Fibroblast of skin of right biceps (primary cell): ENCODE measurements at regions not wholly inside any gene's neighbourhood (a gene's known extent, or its start where the extent isn't known, plus 50 kb on each side); places are given as distances from the start of the nearest gene placed in this dataset.

Source experiments
- DNase-seq: peaks from one replicate; pipeline ENCODE4 v3.0.0-alpha.2; 2013

DNA sequence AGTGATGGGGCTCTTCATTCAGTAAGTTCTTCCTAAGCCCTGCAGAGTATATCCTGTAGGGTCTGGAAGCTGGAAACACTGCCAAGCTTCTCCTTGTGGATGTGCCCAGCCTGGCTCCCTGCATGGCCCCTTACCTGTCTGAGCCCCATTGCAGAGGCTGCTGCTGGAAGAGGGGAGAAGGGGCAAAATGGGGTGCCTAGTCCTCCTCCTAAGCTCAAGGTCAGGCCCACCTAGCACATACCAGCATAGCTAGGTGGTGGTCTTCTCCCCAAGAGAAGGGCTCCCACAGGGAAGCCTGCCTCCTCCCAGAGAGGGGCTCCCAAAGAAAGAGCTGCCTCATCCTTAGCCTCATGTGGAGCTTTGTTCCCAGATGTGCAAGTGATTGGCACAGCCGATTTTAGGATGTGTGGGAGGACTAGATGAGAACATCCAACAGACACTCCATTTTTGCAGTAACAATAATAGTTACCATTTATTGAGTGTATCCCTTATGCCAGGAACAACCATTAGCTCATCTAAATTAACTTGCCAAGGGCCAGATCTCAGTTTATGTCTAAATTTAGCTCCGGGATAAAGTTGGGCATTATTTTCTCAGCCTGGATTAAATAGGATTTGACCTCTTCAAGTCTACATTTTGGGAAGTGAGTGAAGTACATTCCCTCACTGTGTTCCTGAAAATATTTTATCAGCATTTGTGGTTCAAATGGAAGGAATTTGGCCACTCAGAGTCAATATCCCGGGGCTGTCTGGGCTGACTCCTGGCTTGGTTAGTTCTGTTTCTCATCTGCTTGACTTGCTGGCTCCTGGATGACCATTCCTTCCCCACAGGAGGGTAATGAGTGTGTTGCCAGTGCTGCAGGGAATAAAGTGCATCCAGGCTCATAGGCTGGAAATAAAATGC is 291.1 kb upstream of the ROPN1 start:
- no peak for DNase-seq

DNA sequence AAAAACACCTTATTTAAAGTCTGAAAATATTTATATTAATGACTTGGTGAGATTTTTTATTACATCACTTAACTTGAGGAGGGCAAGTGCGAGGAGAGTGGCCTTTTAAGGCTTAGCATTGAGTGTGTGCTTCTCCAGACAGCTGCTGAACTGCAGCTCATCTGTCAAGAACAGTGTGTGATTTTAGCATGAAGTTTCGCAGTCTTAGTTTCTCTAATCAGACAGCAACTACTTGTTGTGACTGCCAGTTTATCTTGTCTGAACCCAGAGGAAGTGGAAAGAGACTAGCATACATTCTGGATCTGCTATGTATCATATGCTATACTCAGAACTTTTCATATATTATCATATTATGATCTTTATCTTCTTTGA is 291.7 kb upstream of the ROPN1 start:
- no peak for DNase-seq

DNA sequence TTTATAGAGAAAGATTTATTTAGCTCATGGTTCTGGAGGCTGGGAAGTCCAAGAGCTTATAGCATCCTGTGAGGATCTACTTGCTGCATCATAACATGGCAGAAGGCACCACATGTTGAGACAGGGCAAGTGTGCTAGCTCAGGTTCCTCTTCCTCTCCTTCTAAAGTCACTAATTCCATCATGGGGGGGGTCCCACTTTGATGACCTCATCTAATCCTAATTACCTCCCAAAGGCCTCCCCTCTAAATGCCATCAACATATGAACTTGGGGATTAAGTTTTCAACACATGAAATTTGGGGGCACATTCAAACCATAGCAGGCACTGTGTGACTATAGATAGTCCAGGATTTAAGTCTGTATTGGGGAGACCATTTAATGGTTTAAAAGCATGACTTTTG is 297.1 kb upstream of the ROPN1 start:
- DNase-seq: no peak

DNA sequence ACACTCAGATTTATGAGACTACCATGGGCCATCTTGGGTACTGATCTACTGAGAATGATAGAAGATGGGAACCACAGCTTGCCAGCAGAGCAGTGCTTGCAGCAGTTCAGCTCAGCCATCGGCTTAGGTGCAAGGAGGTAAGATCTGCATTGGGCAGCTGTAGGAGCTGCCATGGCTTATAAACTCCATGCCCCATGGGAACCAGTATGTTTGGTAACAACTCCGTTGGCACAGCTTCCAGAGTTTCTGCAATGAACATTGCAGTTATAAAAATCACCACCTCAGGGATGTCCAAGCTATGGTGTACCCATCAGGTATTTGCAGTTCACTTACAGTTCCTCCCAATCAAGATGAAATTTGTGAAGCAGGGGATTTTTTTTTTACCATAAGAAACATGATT is 299.1 kb upstream of the ROPN1 start:
- no peak for DNase-seq

DNA sequence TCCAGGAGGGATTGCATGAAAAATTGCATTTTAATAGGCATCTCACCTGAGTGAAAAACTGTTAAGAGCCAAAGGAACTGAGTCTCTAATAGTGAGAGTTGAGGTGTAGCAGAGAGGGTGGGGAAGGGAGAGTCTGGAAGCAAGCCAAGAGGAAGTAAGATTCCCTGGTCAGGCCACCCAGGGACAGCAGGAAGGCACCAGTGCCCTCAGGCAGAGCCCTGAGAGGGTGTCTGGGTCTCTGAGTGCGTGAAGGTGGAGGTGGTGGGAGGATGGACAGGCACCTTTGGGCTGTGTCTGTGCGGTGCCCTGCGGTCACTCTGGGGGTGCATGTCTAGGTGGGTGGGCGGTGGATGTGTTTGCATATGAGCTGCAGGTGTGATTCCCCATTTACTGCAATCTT is 300.4 kb upstream of the ROPN1 start:
- no peak for DNase-seq

DNA sequence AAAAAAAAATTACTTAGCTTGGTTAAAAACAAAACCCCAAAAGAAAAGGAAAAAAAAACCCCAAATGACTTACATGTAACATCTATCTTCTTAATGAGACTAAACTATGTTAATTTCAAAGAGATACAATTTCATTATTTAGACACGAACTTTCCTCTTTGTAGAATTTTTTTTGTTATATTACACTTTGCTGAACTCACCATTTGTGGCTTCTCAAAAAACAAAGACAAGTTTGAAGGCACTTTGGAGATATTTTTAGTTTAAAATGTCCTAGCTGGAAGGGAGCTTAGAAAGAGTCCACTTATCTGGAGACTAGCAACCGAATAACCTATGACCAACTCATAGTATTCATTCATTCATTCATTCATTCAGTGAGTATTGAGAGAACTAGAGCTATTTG is 301.7 kb upstream of the ROPN1 start:
- DNase-seq: no peak

DNA sequence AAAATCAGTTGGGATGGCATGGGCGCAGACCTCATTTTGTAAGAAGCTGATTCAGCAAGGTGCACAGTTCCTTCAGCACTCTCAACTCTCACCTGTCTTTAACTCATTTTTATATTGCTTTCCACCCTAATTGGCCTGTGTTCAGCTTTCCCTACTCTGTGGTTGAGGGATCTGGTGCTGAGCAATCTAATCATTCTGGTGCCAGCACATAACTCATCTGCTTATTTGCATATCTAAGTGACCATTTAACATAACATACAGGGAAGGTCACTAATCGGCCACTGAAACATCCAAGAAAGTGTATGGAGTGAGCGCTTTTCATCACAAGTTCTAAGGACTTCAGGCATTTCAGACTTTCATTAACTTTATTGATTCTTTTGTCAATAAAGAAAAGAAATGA is 303.4 kb upstream of the ROPN1 start:
- DNase-seq: peak; percentile 9

DNA sequence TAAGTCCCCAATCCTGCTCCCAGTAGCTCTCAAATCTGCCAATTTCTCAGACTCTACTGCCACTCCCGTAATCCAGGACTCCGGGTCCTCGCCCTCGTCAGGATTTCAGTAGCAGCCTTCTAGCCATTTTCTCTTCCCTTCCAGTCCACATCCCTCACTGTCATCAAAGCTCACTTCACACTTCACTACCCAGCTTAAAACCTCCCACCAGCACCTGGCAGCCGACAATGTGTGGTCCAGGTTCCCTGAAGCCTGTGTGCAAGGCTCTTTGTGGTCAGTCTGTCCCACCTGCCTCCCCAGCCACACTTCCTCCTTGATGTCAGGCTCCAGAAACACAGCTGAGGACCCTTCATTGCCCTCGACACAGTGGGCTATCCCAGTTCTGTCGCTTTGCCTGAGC is 304.5 kb upstream of the ROPN1 start:
- DNase-seq: no peak

DNA sequence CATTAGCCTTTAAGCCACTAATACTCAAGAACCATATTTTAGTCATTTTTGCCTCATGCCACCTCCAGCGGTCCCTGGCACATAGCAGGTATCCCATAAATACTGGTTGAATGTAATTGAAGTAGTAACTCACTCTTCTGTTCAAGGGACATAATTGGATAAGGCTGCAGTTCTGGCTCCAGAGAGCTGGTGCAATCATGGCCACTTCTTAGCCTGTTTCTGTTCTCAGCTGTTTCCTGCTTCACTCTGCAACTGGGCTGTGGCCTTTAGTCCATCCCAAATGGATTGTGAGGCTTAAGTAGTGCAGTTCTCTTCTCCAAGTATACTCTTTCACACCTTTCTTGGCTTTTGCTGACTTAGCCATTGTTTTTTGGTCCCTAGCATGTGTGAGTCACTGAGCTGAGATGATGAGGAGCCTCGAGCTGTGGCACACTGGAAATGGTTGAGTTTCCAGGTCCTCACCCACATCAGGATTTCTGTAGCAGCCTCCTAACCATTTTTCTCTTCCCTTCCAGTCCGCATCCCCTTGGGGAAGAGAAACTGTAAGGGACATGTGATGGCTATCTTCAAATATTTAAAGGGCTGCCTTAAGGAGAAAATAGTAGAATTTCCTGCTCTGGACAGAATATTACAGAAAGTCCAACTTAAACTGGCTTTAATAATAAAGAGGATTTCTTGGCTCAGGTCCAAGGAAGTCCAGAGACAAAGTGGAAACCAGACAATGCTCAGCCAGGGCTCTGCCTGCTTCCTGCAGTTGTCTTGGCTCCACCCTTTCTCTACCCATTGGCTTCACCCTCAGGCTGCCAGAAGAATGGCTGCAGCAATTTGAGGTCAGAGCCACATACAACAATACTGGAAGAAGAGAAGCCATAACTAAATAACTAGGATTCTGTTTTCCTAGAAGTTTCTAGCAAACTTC is 305.4 kb upstream of the ROPN1 start:
- no peak for DNase-seq

DNA sequence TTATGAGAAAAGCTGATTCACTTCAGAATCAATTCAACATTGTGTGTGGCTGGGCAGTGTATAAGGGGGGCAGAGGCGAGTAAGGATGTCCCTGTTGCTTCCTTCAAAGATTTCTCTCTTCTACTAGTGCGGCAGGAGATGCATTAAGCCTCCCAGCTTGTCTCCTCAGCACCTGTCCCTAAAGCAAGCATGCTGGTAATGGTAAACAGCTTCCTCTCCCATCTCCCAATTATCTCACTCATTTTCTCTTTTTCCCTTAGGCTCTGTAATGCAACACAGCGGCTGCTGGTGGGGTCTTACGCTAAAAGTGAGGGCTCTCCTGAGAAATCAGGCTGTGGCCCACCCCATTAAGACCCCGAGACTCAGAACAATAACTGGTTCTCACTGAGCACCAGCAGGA is 306.4 kb upstream of the ROPN1 start:
- DNase-seq: no peak

DNA sequence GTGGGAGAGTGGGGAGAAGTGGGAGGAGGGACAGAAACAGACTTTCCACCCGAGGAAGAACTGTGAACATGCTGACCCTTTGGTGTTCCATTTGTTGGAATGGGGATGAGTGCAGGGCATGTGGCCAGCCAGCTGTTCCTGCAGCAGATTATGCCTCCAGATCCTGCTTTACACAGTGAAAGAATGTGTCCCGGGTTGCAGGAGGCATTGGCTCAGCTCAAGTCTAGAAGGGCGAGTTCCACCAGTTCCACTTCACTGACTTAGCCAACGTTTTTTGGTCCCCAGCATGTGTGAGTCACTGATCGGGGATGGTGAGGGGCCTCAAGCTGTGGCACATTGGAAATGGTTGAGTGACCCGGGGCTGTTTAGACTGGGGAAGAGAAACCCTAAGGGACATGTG is 307.0 kb upstream of the ROPN1 start:
- DNase-seq: peak; percentile 11

DNA sequence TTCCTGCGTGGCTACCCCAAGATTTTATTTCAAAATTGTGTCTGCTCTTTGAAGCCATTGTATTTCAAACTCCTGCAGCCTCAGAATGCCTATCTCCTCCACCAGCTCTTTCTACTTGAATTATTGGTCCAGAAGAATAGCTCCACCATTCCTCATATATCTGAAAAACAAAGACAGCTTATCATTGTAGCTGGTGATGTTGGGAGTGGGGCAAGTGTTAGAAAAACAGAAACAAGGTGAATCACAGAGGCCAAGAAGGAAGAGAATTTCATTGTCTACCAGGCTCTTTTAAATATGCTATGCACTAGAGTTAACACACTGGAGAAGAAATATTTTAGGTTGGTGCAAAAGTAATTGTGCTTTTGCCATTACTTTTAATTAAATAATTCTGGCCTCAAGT is 307.9 kb upstream of the ROPN1 start:
- no peak for DNase-seq

DNA sequence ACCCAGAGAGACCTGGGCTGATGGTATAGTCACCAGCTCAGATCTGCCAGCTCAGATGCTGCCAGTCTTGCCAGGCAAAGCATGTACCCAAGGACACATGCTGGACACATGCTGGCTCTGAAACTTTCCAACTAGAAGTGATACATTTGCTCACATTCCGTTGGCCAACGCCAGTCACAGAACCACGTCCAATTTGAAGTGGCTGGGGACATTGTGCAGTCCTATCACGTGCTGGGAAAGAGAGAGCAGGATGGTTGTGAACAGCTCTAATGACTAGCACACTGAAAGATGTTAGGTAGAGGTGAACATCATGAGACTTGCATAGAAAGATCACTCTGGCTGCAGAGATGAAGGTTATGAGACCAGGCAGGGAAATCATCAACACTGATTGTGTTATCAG is 308.5 kb upstream of the ROPN1 start:
- DNase-seq: no peak

DNA sequence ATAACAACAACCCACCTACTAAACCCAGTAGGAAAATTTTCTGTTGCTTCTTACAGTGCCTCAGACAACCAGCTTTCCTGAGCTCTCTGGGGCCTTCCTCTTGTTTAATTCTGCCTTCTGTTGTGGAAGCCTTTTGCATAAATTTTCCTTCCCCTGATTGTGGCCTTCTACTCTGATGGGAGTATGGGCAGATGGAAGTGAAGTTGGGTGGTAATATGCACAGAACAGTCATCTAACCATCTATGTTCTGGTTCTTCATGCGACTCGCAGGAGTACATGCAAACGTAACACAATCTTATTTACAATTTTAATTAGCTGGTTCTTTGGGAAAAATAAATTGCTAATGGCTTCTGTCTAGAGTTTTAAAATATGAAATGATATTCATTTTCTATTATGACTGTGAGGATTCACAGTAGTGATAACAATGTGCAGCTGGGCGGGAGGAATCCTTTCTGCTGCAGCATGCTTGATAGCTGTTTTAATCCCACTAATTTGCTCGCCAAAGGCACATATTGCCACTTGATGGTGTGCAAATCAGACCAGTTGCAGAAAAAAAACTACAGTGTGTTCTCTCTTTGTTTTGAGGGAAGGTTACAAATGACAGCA is 311.5 kb upstream of the ROPN1 start:
- no peak for DNase-seq

DNA sequence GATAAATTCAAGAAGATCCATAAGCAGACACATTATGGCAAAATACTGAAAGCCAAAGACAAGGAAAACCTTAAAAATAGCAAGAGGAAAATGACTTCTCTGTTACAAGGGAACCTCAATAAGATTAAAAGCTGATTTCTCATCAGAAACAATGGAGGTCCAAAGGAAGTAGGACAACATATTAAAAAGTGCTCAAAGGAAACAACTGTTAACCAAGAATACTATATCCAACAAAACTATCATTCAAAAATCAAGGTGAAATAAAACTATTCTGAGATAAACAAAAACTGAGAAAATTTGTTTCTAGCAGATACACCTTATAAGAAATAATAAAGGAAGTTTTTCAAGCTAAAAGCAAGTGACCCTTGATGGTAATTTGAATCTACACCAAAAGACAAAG is 314.7 kb upstream of the ROPN1 start:
- DNase-seq: no peak

DNA sequence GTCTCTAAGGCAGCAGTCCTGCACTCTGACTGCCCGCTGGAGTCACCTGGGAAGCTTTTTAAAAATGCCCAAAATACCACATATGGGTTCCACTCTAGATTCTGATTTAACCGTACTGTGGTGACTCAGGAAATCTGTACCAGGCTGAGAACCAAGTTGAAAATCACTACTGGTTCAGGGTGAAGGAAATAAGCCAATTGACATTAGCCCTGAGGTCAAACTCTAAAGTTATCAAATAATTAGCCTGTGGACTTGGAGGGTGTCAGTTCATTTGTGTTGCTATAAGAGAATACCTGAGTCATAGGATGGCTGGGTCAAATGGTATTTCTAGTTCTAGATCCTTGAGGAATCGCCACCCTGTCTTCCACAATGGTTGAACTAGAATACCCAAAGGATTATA is 321.7 kb upstream of the ROPN1 start:
- DNase-seq: no peak

DNA sequence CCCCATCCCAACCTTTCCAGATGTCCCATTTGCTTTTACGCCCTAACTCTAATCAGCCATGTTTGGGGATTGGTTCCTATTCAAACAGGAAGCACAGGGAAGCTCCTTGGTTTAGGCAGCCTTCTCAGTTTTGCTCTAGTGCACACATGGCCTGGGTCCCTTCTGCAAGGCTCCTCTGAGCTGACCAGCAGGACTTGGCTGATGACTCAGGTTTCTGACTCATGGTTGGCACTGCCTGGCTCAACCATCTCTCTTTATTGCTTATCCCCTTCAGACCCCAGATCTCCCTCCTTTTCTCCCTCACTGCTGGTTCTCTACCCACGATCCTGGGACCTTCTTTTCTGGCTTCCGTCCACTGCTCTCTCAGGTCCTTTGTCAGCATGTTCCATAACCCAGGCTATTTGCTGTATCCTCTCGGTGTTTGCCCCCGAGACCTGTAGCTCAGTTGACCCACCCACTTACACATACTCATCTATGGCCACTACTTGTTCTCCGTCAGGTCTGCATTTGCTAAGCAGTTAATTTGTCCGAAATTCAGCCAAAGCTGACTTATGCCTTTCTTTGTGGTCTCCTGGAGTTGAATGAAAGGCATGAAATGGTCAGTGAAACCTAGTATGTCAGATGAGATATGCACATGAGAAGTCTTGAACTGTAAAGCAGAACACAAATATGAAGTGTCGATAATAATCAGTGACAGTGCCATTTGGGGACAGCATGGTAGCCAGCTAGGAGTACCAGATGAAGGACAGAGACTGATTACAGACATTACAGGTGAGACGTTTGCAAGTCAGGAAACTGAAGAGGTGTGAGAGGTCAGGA is 323.5 kb upstream of the ROPN1 start:
- peak; percentile 30 for DNase-seq

DNA sequence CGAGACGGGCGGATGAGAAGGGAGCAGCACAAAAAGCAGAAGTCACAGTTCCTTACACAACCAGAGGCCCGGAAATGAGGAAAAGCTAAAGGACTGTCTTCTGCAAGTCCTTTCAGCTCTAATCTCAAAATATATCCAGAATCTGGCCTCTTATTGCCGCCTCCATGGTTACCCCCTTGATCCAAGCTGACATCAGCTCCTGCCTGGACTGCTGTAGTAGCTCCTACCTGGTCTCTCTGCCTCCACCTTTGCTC is 324.0 kb upstream of the ROPN1 start:
- no peak for DNase-seq

DNA sequence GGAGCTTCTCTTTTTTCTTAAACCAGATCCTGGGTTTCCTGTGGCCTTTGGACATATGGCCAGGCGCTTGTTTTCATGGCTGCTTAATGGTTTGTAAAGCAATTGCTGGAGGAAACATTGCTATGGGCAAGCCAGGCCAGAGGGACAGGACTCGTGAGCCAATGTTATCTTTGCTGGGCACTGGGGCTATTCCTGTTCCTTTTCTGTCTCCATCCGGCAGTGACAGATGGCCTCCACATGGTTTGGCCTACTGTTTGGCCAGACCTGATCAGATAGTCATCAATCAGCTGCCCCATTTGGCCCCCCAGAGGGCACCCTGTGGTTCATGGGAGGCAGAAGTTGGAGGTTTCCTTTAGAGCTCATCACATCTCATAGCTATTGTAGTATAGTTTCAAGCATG is 326.1 kb upstream of the ROPN1 start:
- DNase-seq: no peak

DNA sequence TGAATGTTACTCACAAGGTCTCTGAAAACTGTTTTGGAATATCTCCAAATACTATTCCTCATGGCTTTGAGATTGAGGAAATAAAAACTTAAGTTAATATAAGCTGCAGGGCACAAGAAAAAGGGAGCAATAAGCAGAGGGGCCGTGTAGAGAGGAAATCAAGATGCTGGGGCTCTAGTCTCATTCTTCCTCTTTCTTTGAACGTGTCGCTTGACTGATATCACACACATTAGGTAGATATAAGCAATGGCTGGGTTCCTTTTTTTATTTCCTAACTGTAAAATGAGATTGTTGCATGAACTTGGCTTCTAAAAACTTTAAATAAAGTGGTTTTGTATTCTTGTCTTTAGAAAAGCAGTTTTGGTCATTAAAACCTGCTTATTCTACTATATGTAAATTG is 326.7 kb upstream of the ROPN1 start:
- no peak for DNase-seq

DNA sequence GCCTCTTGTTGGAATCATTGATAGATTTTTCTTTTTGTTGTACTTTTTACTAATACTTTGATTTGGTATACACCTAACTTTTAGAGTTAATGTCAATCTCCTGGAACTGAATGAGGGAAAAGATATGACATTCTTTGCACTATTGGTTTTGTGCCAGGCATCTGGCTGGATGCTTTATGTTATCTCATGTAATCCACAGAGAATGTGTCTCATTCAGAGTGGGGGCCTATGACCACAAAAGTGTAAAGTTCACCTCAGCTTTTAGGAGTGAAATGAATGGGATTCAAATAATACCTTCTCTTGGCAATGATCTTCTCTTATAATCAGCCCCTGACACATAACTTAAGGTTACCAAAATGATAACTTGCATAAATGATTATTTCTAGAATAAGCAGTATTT is 329.1 kb upstream of the ROPN1 start:
- DNase-seq: peak; percentile 28

DNA sequence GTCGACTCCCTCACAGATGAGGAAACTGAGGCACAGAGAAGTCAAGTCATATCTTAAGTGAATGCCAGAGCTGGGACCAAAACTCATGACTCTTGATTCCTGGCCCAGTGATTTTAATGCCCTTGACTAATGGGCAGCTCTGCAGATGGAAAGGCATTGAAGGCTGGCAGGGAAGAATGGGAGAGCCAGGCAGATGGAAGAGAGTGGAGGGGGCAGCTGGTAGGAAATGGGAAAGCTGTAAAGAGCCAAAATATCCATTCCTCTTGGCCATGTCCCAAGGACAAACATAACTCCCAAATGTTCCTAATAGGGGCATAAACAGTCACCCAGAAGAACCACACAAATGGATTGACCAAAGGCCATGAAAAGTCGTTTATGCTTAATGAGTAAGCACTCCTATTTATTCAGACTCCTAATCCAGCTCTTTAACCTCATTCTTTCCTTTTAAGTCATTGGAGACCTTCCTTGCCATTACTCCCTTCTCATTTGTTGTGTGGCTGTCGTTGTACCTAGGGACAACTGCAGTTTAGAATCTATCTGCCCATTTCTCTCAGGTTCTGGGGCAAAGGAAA is 330.5 kb upstream of the ROPN1 start:
- no peak for DNase-seq

DNA sequence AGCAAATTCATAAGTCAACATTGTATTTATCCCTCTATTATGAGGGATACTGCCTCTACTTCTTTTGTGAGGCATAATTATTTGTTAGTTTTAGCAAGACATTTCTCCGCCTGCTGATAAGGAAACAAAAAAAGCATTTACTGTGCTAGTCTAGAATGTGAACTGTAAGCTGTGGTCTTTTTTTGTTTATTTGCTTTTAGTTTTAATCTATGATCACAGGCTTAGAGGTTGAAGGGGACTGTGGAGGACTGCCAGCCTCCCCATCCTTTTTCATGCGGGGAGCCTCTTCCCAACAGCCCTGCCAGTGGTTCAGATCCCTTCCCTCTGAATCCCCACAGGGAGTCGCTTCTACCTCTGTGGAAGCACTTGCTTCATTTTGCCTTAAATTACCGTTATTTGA is 331.0 kb upstream of the ROPN1 start:
- DNase-seq: no peak
